GM23338 (cell line): ENCODE measurements at regions not wholly inside any gene's neighbourhood (a gene's known extent, or its start where the extent isn't known, plus 50 kb on each side); places are given as distances from the start of the nearest gene placed in this dataset.
"Not testable (repeated sequence)": the region's sequence is repeated elsewhere in the genome, so short reads cannot be mapped to it uniquely, and the experiment has no call there.

ENCODE experiments used
- CREB1 ChIP-seq: fragments of 250-450 bp; sonication (Bioruptor Pico); IDR thresholded peaks from 2 replicates; pipeline ENCODE4 v1.5.0; 2020; ENCODE audit warnings: low read depth, mild to moderate bottlenecking, moderate library complexity
- EZH2 ChIP-seq: fragments of 200-600 bp; sonication (generic); IDR thresholded peaks from one replicate; pipeline ENCODE4 v1.8.0; 2017; ENCODE audit warnings: antibody characterized with exemption, mild to moderate bottlenecking, low read depth; ENCODE audit not compliant: unreplicated experiment
- EZH2phosphoT487 ChIP-seq: fragments of 200-600 bp; sonication (generic); IDR thresholded peaks from one replicate; pipeline ENCODE4 v1.8.1; 2018; ENCODE audit warnings: antibody characterized with exemption; ENCODE audit not compliant: unreplicated experiment
- NANOG ChIP-seq: IDR thresholded peaks from 2 replicates; pipeline ENCODE4 v1.6.1; 2016; ENCODE audit warnings: antibody characterized with exemption, borderline replicate concordance
- POLR2AphosphoS5 ChIP-seq: IDR thresholded peaks from 2 replicates; pipeline ENCODE4 v1.6.1; 2016; ENCODE audit warnings: antibody characterized with exemption, low read depth
- STAT1 ChIP-seq: IDR thresholded peaks from one replicate; pipeline ENCODE4 v1.6.1; 2016; ENCODE audit warnings: antibody characterized with exemption; ENCODE audit not compliant: unreplicated experiment
- ZNF114 ChIP-seq: fragments of 250-450 bp; sonication (Bioruptor Pico); IDR thresholded peaks from 2 replicates; pipeline ENCODE4 v1.5.0; 2020; ENCODE audit warnings: mild to moderate bottlenecking, moderate library complexity
- ZNF331 ChIP-seq: fragments of 250-450 bp; sonication (Bioruptor Pico); IDR thresholded peaks from 2 replicates; pipeline ENCODE4 v1.5.0; 2020; ENCODE audit warnings: low read depth, mild to moderate bottlenecking, moderate library complexity
- TF ChIP-seq, protein P1 (sequence below), 2 experiments: fragments of 200-600 bp in 1 of 2; sonication (generic) in 1 of 2; conservative IDR thresholded peaks; 2 replicates each; pipeline versions ENCODE4 v1.5.1 to v1.6.1; 2016 to 2017; ENCODE audit warnings: antibody characterized with exemption in 2 of 2, low read depth in 2 of 2, mild to moderate bottlenecking in 2 of 2, moderate library complexity in 1 of 2
- TF ChIP-seq, protein P2 (sequence below): IDR thresholded peaks from 2 replicates; pipeline ENCODE4 v1.6.1; 2016; ENCODE audit warnings: antibody characterized with exemption
- TF ChIP-seq, protein P3 (sequence below): IDR thresholded peaks from one replicate; pipeline ENCODE4 v1.6.1; 2018; ENCODE audit warnings: antibody characterized with exemption; ENCODE audit not compliant: unreplicated experiment

DNA sequence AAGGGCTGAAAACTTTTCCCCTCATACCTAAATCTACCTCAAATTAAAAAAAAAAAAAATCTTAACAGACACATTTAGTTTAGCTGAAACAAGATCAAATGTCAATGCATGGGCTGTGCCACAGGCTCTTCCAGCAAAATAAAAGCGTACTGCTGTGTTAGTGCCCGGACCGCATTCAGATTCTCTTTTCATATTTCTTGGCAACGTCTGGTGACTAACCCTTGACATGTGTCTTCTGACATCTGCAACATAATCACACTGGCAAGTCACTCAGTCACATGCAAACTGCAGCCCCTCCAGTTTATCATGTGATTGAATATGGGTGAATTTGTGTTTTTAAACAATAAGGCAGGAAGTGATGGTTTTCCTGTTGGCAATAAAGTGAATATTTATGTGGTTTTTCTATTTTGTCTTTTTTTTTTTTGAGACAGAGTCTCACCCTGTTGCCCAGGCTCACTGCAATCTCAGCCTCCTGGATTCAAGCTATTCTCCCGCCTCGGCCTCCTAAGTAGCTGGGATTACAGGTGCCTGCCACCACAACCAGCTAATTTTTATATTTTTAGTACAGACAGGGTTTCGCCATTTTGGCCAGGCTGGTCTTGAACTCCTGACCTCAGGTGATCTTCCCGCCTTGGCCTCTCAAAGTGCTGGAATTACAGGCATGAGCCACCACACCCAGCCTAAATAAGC, 75.2 kb downstream of the CLEC18A start:
- TF ChIP-seq NANOG; POLR2AphosphoS5; STAT1; CREB1 (CRISPR knock-in tag); ZNF331; EZH2; EZH2phosphoT487; ZNF114 (CRISPR knock-in tag): not testable (repeated sequence)
- TF ChIP-seq, protein P1, sequence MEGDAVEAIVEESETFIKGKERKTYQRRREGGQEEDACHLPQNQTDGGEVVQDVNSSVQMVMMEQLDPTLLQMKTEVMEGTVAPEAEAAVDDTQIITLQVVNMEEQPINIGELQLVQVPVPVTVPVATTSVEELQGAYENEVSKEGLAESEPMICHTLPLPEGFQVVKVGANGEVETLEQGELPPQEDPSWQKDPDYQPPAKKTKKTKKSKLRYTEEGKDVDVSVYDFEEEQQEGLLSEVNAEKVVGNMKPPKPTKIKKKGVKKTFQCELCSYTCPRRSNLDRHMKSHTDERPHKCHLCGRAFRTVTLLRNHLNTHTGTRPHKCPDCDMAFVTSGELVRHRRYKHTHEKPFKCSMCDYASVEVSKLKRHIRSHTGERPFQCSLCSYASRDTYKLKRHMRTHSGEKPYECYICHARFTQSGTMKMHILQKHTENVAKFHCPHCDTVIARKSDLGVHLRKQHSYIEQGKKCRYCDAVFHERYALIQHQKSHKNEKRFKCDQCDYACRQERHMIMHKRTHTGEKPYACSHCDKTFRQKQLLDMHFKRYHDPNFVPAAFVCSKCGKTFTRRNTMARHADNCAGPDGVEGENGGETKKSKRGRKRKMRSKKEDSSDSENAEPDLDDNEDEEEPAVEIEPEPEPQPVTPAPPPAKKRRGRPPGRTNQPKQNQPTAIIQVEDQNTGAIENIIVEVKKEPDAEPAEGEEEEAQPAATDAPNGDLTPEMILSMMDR (conservative IDR thresholded peaks at IDR 0.05; ENCODE audit: low read depth in 2 of 2) = not testable (repeated sequence)
- TF ChIP-seq, protein P2, sequence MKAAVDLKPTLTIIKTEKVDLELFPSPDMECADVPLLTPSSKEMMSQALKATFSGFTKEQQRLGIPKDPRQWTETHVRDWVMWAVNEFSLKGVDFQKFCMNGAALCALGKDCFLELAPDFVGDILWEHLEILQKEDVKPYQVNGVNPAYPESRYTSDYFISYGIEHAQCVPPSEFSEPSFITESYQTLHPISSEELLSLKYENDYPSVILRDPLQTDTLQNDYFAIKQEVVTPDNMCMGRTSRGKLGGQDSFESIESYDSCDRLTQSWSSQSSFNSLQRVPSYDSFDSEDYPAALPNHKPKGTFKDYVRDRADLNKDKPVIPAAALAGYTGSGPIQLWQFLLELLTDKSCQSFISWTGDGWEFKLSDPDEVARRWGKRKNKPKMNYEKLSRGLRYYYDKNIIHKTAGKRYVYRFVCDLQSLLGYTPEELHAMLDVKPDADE = not testable (repeated sequence)
- TF ChIP-seq, protein P3, sequence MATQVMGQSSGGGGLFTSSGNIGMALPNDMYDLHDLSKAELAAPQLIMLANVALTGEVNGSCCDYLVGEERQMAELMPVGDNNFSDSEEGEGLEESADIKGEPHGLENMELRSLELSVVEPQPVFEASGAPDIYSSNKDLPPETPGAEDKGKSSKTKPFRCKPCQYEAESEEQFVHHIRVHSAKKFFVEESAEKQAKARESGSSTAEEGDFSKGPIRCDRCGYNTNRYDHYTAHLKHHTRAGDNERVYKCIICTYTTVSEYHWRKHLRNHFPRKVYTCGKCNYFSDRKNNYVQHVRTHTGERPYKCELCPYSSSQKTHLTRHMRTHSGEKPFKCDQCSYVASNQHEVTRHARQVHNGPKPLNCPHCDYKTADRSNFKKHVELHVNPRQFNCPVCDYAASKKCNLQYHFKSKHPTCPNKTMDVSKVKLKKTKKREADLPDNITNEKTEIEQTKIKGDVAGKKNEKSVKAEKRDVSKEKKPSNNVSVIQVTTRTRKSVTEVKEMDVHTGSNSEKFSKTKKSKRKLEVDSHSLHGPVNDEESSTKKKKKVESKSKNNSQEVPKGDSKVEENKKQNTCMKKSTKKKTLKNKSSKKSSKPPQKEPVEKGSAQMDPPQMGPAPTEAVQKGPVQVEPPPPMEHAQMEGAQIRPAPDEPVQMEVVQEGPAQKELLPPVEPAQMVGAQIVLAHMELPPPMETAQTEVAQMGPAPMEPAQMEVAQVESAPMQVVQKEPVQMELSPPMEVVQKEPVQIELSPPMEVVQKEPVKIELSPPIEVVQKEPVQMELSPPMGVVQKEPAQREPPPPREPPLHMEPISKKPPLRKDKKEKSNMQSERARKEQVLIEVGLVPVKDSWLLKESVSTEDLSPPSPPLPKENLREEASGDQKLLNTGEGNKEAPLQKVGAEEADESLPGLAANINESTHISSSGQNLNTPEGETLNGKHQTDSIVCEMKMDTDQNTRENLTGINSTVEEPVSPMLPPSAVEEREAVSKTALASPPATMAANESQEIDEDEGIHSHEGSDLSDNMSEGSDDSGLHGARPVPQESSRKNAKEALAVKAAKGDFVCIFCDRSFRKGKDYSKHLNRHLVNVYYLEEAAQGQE = not testable (repeated sequence)
